ENCODE measurements at regions not wholly inside any gene's neighbourhood (a gene's known extent, or its start where the extent isn't known, plus 50 kb on each side); places are given as distances from the start of the nearest gene placed in this dataset.
"Not testable (repeated sequence)": the region's sequence is repeated elsewhere in the genome, so short reads cannot be mapped to it uniquely, and the experiment has no call there.

GRCh38 chr5:173486355-173487225 is 129.9 kb downstream of the BOD1 start:
- H3K9ac ChIP-seq (ENCODE audit: low read length) = no peak overlapping the region
- no peaks in the 10 kb centered on the region for H3K9me3 ChIP-seq (ENCODE audit: low read length)
- H3K79me2 ChIP-seq (ENCODE audit: low read length) = no peaks in the 10 kb centered on the region
- TF ChIP-seq EZH2phosphoT487 (IDR thresholded peaks at IDR 0.05; ENCODE audit: borderline replicate concordance, low read length) (no peak), EZH2 (IDR thresholded peaks at IDR 0.05; ENCODE audit: low read length, unreplicated experiment) (no peak)
- TF ChIP-seq, protein P1, sequence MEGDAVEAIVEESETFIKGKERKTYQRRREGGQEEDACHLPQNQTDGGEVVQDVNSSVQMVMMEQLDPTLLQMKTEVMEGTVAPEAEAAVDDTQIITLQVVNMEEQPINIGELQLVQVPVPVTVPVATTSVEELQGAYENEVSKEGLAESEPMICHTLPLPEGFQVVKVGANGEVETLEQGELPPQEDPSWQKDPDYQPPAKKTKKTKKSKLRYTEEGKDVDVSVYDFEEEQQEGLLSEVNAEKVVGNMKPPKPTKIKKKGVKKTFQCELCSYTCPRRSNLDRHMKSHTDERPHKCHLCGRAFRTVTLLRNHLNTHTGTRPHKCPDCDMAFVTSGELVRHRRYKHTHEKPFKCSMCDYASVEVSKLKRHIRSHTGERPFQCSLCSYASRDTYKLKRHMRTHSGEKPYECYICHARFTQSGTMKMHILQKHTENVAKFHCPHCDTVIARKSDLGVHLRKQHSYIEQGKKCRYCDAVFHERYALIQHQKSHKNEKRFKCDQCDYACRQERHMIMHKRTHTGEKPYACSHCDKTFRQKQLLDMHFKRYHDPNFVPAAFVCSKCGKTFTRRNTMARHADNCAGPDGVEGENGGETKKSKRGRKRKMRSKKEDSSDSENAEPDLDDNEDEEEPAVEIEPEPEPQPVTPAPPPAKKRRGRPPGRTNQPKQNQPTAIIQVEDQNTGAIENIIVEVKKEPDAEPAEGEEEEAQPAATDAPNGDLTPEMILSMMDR (conservative IDR thresholded peaks at IDR 0.05; ENCODE audit: low read depth, low read length) = no peak
- BruUV-seq (replicated peaks) = no TSS peak
- H3K4me1 ChIP-seq (ENCODE audit: insufficient read depth, low read length) = peaks cover 11% of the 10 kb centered on the region
- no peak overlapping the region for H3K27ac ChIP-seq (ENCODE audit: low read length)
- H3K36me3 ChIP-seq (ENCODE audit: low read depth, low read length) = no peaks in the 10 kb centered on the region
- DNase-seq (no peak), ATAC-seq (no peak)
- intact Hi-C loops (cut with micrococcal nuclease) = no loop called here
- ChIA-PET CTCF (no interaction called here), POLR2A (ENCODE audit: unreplicated experiment) (no interaction called here)
- H4K20me1 ChIP-seq (ENCODE audit: low read length) = no peaks in the 10 kb centered on the region
- H3F3A ChIP-seq (ENCODE audit: low read length, unreplicated experiment) = no peaks in the 10 kb centered on the region
- no peak overlapping the region for H2AFZ ChIP-seq (ENCODE audit: low read length)
- H3K27me3 ChIP-seq (ENCODE audit: low read length) = no peaks in the 10 kb centered on the region
- H3K9me2 ChIP-seq (replicated peaks; ENCODE audit: low read length) = no peaks in the 10 kb centered on the region
- H3K4me3 ChIP-seq (ENCODE audit: low read length) = no peak overlapping the region
- no peak overlapping the region for H3K4me2 ChIP-seq (ENCODE audit: low read length)

DNA sequence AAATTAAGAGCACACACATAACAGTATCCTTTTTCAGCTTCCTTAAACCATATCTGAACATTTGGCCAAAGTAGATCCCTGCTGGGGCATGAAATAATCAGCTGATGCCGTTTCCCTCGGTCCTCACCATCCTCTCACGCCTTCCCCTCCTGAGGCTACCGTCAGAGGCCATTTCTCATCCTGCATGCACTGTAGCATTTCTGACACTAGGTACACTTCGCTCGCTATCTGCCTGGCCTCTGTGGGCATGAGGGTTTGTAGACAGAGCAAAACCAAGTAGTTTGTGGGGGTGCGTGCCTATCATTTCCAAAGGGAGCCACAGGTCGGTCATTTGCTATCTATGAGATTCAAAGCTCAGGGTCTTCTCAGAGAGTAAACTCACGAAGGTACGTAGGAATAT is 131.9 kb downstream of the BOD1 start:
- Histone ChIP-seq H3K27ac (ENCODE audit: low read length) (peak overlapping the region; percentile 68), H3K9me2 (replicated peaks; ENCODE audit: low read length) (no peaks in the 10 kb centered on the region), H3K9me3 (ENCODE audit: low read length) (no peaks in the 10 kb centered on the region), H3K27me3 (ENCODE audit: low read length) (no peaks in the 10 kb centered on the region), H3F3A (ENCODE audit: low read length, unreplicated experiment) (no peaks in the 10 kb centered on the region), H4K20me1 (ENCODE audit: low read length) (no peaks in the 10 kb centered on the region), H3K9ac (ENCODE audit: low read length) (peak overlapping the region; percentile 19; the same call in 1 of the 2 replicates), H3K36me3 (ENCODE audit: low read depth, low read length) (no peaks in the 10 kb centered on the region), H3K79me2 (ENCODE audit: low read length) (no peaks in the 10 kb centered on the region), H3K4me1 (ENCODE audit: insufficient read depth, low read length) (peaks cover 11% of the 10 kb centered on the region), H2AFZ (ENCODE audit: low read length) (no peak overlapping the region), H3K4me2 (ENCODE audit: low read length) (no peak overlapping the region), H3K4me3 (ENCODE audit: low read length) (no peak overlapping the region)
- ChIA-PET CTCF (no interaction called here), POLR2A (ENCODE audit: unreplicated experiment) (no interaction called here)
- TF ChIP-seq, protein P1 (conservative IDR thresholded peaks at IDR 0.05; ENCODE audit: low read depth, low read length) = no peak
- no peak for TF ChIP-seq EZH2phosphoT487 (IDR thresholded peaks at IDR 0.05; ENCODE audit: borderline replicate concordance, low read length)
- no peak for TF ChIP-seq EZH2 (IDR thresholded peaks at IDR 0.05; ENCODE audit: low read length, unreplicated experiment)
- BruUV-seq (replicated peaks) = no TSS peak
- intact Hi-C loops (cut with micrococcal nuclease) = no loop called here
- ATAC-seq = no peak
- no peak for DNase-seq

DNA sequence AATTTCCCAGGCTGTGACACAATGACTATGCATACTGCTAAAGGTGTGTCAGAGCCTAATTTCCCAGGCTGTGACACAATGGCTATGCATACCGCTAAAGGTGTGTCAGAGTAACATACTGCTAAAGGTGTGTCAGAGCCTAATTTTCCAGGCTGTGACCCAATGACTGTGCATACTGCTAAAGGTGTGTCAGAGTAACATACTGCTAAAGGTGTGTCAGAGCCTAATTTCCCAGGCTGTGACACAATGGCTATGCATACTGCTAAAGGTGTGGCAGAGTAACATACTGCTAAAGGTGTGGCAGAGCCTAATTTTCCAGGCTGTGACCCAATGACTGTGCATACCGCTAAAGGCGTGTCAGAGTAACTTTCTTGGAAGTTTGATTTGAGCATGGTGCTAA is 132.9 kb downstream of the BOD1 start:
- intact Hi-C loops (cut with micrococcal nuclease); H3K9ac ChIP-seq (ENCODE audit: low read length); H3K79me2 ChIP-seq (ENCODE audit: low read length); H3K9me3 ChIP-seq (ENCODE audit: low read length); H3K4me3 ChIP-seq (ENCODE audit: low read length); H3K4me2 ChIP-seq (ENCODE audit: low read length); H3K36me3 ChIP-seq (ENCODE audit: low read depth, low read length); POLR2A ChIA-PET (ENCODE audit: unreplicated experiment); H4K20me1 ChIP-seq (ENCODE audit: low read length); H3K27me3 ChIP-seq (ENCODE audit: low read length); CTCF ChIA-PET; H3K9me2 ChIP-seq (replicated peaks; ENCODE audit: low read length); H3F3A ChIP-seq (ENCODE audit: low read length, unreplicated experiment); BruUV-seq (replicated peaks); H2AFZ ChIP-seq (ENCODE audit: low read length): not testable (repeated sequence)
- Histone ChIP-seq H3K4me1 (ENCODE audit: insufficient read depth, low read length) (peaks cover 11% of the 10 kb centered on the region), H3K27ac (ENCODE audit: low read length) (peak overlapping the region; percentile 78)
- DNase-seq (peak; percentile 88), ATAC-seq (peak; percentile 43; the same call in 1 of the 2 replicates)

Data from PC-3 (cell line).